LoVo (cell line): ENCODE measurements at regions not wholly inside any gene's neighbourhood (a gene's known extent, or its start where the extent isn't known, plus 50 kb on each side); places are given as distances from the start of the nearest gene placed in this dataset.
"Not testable (repeated sequence)": the region's sequence is repeated elsewhere in the genome, so short reads cannot be mapped to it uniquely, and the experiment has no call there.

Source experiments
- DNase-seq: peaks from one replicate; pipeline ENCODE4 v3.0.0-alpha.2; 2016; ENCODE audit warnings: low spot score

DNA sequence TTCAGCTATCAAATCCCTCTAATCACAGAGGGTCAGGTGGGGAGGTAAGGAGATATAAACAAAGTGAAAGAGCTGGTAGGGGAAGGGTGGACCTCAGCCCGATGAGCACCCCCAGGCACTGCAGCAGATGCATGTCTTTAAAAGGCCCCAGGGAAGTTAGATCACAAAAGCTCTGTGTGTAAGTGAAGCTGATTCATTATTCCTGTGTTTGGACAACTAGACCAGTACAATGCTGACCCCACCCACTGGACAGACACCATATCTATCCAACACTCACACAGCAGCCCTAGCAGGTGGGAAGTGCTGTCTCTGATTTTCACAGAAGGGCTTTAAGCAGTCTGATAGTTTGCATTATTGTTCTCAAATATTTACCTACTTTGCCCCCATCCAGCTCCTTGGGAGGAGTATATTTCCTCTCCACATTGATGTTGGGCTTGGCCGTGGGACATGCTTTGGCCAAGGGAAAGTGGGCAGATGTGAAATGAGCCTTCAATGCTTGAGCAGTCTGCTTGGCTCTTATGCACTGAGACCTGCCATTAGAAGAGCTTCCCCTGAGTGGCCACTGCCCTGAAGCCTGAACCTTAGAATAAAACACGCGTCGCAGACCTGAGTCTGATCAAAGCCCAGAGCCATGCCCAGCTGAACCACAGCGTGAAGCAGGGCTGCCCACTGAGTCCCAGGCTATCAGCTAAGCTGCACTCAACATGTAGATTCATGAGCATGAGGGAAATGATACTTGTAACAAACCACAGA, 111.4 kb downstream of the COPS8 start:
- DNase-seq, result no peak

- DNase-seq, result no peak
Observed at GRCh38 chr2:237198164-237198855, 112.6 kb downstream of the COPS8 start.

DNA sequence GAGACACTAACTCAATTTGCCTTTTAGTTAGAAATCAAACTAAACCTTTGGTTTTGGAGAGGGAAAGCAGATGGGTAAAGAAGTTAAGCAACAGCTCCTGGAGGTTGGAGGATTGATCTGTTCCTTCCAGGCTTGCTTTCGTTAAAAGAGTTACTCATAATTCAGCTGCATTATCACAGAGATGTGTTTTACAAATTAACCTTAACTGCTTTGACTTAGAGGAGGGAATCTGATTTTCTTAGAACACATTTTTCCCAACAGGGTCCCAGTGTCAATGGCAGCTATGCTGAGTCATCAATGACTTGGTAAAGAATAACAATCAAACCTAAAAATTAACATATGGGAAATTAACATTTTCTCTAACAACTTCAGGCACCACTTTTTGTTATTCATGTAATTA, 113.4 kb downstream of the COPS8 start:
- no peak for DNase-seq

DNA sequence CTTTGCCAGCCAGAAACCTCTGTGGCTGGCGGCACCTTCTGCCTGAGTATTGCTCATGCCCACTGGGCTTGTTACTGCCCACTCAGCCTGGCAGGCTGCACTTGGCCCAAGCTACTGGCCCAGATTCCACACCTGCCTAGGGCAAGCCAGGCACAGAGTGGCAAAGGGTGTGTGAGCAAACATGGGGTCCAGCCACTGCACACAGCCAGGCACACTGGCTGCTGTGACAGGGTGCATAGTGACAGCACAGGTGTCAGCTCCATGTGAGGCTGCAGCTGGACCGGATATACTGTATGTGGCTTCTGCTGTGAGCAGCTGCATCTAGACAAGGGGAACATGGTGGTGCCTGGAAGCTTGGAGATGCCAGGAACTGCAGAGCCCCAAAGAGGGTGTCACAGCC, 113.9 kb downstream of the COPS8 start:
- DNase-seq, result no peak

- no peak for DNase-seq
Observed at GRCh38 chr2:237200462-237200861, 114.8 kb downstream of the COPS8 start.

DNA sequence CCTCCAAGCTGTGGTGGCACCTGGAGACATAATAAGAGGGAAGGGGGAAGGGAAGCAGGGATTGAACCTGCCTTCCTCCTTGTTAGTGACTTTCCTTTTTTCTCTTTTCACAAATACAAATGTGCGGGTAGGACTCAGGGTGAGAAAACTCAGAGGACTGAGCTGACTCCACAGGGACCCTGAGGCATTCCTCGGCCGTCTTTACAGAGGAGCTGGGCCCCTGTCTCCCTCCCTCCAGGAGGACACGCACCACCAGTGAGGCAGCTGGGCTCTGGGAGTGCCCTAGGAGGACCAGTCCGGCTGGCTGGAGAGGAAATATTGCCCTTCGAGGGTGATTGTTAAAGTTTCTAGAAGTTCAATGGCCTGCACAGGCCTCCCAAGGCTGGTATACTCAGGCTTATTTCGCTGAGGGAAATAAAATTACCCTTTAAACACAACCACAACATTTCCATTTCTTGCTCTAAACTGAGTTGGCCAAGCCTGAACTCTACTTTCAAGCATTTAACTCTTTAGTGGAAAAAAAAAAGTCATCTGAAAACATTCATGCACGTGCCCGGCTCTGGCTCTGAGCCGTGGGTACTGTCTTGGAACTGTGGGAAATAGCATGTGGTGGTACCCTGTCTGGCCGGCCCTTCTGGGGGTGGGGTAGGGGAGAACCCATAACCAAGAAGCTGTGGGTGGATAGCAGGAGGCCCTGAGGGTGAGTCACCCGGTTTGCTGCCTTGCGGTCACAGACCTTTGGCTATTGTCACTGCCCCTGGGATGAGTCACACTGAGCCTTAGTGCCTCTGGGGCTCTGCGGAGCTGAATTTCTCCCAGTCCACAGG, 116.0 kb downstream of the COPS8 start:
- DNase-seq, result peak; percentile 52

GRCh38 chr2:237202288-237203030, 116.8 kb downstream of the COPS8 start:
- no peak for DNase-seq

- DNase-seq, result no peak
Observed at GRCh38 chr2:237205043-237205541, 119.4 kb downstream of the COPS8 start.

- no peak for DNase-seq
Observed at GRCh38 chr2:237205561-237205971, 119.9 kb downstream of the COPS8 start.

- no peak for DNase-seq
Observed at GRCh38 chr2:237207646-237208045, 122.0 kb downstream of the COPS8 start.

- no peak for DNase-seq
Observed at GRCh38 chr2:237208373-237209260, 122.9 kb downstream of the COPS8 start.

DNA sequence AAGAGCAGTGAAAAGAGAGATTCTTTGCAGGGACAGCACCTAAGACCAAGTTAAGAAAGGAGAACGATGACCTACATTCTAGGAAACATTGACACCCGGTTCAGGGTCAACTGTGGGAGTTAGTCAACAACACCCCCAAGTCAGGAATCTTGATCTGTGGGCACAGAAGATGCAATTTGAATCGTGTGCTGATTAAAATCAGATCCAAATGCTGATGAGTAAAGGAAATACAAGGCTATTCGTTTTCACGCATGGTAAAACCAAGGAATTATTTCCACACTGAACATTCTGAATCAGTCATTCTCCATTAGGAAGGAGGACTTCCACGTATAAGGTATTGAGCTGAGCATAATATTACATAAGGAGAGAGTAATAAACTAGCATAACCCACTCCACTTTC, 124.2 kb downstream of the COPS8 start:
- DNase-seq, result no peak

DNA sequence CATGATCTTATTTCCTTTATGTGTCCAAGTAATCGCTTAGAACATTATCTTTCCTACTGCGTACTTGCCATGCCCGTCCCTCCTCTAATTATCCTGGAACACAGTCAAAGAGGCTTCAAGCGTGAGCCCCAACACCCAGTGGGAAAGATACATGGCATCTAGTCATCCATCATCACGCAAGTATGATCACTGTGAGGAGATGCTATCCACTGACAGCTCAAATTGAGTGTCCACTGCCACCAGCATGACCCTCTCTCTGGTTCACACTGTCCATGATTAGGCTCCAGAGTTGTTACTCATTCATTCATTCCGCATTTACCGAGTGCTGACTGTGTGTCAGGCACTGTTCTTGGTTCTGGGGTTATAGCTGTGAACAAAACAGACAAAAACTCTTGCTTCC, 124.6 kb downstream of the COPS8 start:
- DNase-seq, result no peak

- no peak for DNase-seq
Observed at GRCh38 chr2:237210763-237211162, 125.1 kb downstream of the COPS8 start.

DNA sequence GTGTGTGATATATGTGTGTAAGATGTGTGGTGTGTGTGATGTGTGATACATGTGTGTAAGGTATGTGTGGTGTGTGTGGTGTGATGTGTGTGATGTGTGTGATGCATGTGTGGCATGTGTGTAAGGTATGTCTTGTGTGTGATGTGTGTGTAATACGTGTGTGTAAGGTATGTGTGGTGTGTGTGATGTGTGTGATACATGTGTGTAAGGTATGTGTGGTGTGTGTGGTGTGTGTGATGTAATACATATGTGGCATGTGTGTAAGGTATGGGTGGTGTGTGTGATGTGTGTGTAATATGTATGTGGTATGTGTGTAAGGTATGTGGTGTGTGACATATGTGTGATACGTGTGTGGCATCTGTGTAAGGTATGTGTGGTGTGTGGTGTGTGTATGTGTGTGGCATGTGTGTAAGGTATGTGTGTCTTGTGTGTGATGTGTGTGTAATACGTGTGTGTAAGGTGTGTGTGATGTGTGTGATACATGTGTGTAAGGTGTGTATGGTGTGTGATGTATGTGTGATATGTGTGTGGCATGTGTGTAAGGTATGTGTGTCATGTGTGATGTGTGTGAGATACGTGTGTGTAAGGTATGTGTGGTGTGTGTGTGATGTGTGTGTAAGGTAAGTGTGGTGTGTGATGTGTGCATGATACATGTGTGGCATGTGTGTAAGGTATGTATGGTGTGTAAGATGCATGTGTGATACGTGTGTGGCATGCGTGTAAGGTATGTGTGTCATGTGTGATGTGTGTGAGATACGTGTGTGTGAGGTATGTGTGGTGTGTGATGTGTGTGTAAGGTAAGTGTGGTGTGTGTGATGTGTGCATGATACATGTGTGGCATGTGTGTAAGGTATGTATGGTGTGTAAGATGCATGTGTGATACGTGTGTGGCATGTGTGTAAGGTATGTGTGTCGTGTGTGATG, 126.9 kb downstream of the COPS8 start:
- not testable (repeated sequence) for DNase-seq

GRCh38 chr2:237213315-237214022, 127.8 kb downstream of the COPS8 start:
- no peak for DNase-seq

DNA sequence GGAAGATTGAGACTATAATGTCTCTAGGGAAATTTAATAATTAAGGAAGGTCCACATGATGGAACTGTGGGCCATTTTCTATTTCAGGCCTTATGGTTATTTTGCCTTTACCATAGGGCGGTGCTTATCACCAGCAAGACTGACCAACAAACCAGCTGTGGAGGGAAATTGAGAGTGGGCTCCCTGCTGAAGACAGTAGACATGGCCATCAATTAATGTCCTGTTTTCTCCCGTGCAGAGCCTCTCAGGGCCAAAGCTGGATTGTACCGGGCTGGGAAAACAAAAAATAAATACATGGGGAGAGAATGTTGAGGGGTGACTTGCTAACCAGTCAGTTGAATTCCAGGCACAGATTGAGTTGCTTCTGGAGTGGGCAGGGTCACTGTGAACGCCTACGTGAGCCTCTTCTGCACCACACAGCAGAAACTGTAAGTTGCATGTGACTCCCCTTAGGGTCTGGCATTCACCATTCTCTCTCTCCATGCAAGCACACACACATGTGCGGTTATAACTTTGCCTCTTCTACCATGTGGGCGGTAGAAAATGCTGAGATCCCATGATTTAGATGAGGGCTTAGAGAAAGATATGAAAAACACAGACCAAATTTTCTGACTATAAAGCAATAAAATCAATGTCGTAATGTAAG, 128.5 kb downstream of the COPS8 start:
- DNase-seq, result no peak

DNA sequence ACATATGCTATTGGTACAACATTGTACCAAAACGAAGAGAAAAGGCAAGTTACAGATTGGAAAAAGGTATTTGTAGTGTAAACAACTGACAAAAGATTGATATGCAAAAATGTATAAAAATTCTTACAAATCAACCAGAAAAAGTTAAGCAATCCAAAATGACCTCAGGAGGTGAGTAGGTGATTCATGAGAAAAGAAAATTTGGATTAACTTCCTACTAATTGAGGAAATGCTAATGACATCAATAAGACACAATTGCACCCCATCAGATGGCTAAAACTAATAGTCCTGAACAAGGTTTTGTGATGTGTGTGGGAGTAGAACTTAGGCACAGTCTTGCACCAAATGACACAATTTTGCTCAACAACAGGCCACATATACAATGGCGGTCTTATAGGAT, 129.3 kb downstream of the COPS8 start:
- DNase-seq, result no peak
